HepG2 (cell line): ENCODE measurements at regions not wholly inside any gene's neighbourhood (a gene's known extent, or its start where the extent isn't known, plus 50 kb on each side); places are given as distances from the start of the nearest gene placed in this dataset.

Source experiments
- ATAC-seq: fragments of 200-7000 bp; cut with Tn5 transposase; 3 replicates; pipeline ENCODE4 v1.9.1; 2020; ENCODE audit warnings: mild to moderate bottlenecking, moderate library complexity
- BruUV-seq: library from RNA; stranded (reverse); fragments of 400-500 nt; replicated peaks from 2 replicates; lab custom pipeline; 2021; lab: Mats Ljungman, UMichigan
- CTCF ChIA-PET: fragments of 300-600 bp; formaldehyde crosslinking; extraction: SDS; loops from one replicate; lab custom pipeline; 2021; ENCODE audit warnings: low total read pairs, inconsistent platforms, low intra/inter-chr PET ratio; lab: Yijun Ruan, JAX
- POLR2A ChIA-PET: fragments of 350-600 bp; sonication (Branson Sonifier 250); formaldehyde crosslinking; loops from one replicate; lab custom pipeline; 2020; ENCODE audit warnings: antibody characterized with exemption, inconsistent platforms; lab: Yijun Ruan, JAX
- DNase-seq: peaks from one replicate; pipeline ENCODE4 v3.0.0-alpha.2; 2015; ENCODE audit warnings: low spot score
- FAIRE-seq: peaks from 3 replicates; lab custom pipeline; 2011; peaks lifted over from hg19 to GRCh38; lab: Jason Lieb, UNC
- H2AFZ ChIP-seq: one replicate; pipeline ENCODE4 v1.6.1; 2011; ENCODE audit warnings: low read length, inconsistent platforms
- H3K27ac ChIP-seq: fragments of 300-600 bp; 3 replicates; pipeline ENCODE4 v1.8.0; 2011; ENCODE audit warnings: mixed run types, mild to moderate bottlenecking, mixed read lengths, low read length, inconsistent platforms; ENCODE audit not compliant: insufficient read depth; ENCODE audit errors: extremely low read length
- H3K27me3 ChIP-seq, 2 experiments: fragments of 200-600 bp in 1 of 2; 2 replicates in 1 of 2; 3 replicates in 1 of 2; pipeline versions ENCODE4 v1.6.0 to v1.8.0; 2011; ENCODE audit warnings: low read length in 2 of 2, mild to moderate bottlenecking in 2 of 2, moderate library complexity in 2 of 2, inconsistent platforms in 1 of 2; ENCODE audit not compliant: insufficient read depth in 2 of 2, control insufficient read depth in 1 of 2
- H3K36me3 ChIP-seq, 2 experiments: fragments of 200-600 bp in 1 of 2; replicated peaks in 1 of 2; 2 replicates in 1 of 2; 3 replicates in 1 of 2; pipeline versions ENCODE4 v1.5.1 to v1.8.0; 2011; ENCODE audit warnings: low read length in 2 of 2, inconsistent platforms in 1 of 2; ENCODE audit not compliant: insufficient read depth in 2 of 2, control insufficient read depth in 1 of 2
- H3K4me1 ChIP-seq: 2 replicates; pipeline ENCODE4 v1.5.1; 2012; ENCODE audit warnings: low read length, inconsistent platforms; ENCODE audit not compliant: insufficient read depth
- H3K4me2 ChIP-seq: 2 replicates; pipeline ENCODE4 v1.6.0; 2011; ENCODE audit warnings: low read depth, low read length, inconsistent platforms
- H3K4me3 ChIP-seq, 3 experiments: fragments of 200-600 bp in 1 of 3; sonication (generic), shearing (Covaris generic) in 1 of 3; replicated peaks in 1 of 3; 2 replicates each; pipeline ENCODE4 v1.5.1; 2011 to 2016; ENCODE audit warnings: low read length in 3 of 3, inconsistent platforms in 2 of 3, low read depth in 2 of 3, mild to moderate bottlenecking in 2 of 3, control low read depth in 1 of 3, mixed read lengths in 1 of 3; ENCODE audit not compliant: insufficient read depth in 1 of 3
- H3K79me2 ChIP-seq: one replicate; pipeline ENCODE4 v1.6.1; 2011; ENCODE audit warnings: low read length, inconsistent platforms; ENCODE audit not compliant: insufficient read depth
- H3K9ac ChIP-seq: 2 replicates; pipeline ENCODE4 v1.6.0; 2011; ENCODE audit warnings: mild to moderate bottlenecking, low read depth, low read length, inconsistent platforms; ENCODE audit not compliant: insufficient read depth
- H3K9me3 ChIP-seq: 2 replicates; pipeline ENCODE4 v1.5.1; 2012; ENCODE audit warnings: mild to moderate bottlenecking, low read length
- H4K20me1 ChIP-seq: 2 replicates; pipeline ENCODE4 v1.6.0; 2011; ENCODE audit warnings: inconsistent platforms, mild to moderate bottlenecking, low read length, moderate library complexity; ENCODE audit not compliant: insufficient read depth
- FOSL2 ChIP-seq: sonication (generic); formaldehyde crosslinking; IDR thresholded peaks from 2 replicates; pipeline ENCODE4 v1.4.0; 2020; ENCODE audit warnings: missing genetic modification reagents
- IKZF1 ChIP-seq: fragments of 450-650 bp; IDR thresholded peaks from 2 replicates; pipeline ENCODE4 v1.7.1; 2016
- SRY ChIP-seq: sonication (generic); formaldehyde crosslinking; IDR thresholded peaks from 2 replicates; pipeline ENCODE4 v1.8.0; 2022; ENCODE audit warnings: mild to moderate bottlenecking, missing genetic modification reagents
- SYNCRIP ChIP-seq: fragments of 200-400 bp; formaldehyde crosslinking; IDR thresholded peaks from 2 replicates; pipeline ENCODE4 v1.6.1; 2018; ENCODE audit warnings: mild to moderate bottlenecking, low read depth, low read length; ENCODE audit not compliant: insufficient read depth
- TGIF2 ChIP-seq: IDR thresholded peaks from 2 replicates; pipeline ENCODE4 v1.6.1; 2016; ENCODE audit warnings: control low read depth, missing compliant biosample characterization
- U2AF1 ChIP-seq: fragments of 200-400 bp; formaldehyde crosslinking; optimal IDR thresholded peaks from 2 replicates; pipeline ENCODE3; 2017; ENCODE audit warnings: mild to moderate bottlenecking, low read depth, low read length
- ZFP1 ChIP-seq: IDR thresholded peaks from 2 replicates; pipeline ENCODE4 v1.6.1; 2016
- ZFP36L2 ChIP-seq: sonication (generic); formaldehyde crosslinking; IDR thresholded peaks from 2 replicates; pipeline ENCODE4 v1.4.0; 2020; ENCODE audit warnings: missing genetic modification reagents
- ZMYM2 ChIP-seq: sonication (generic); formaldehyde crosslinking; IDR thresholded peaks from 2 replicates; pipeline ENCODE4 v1.8.0; 2022; ENCODE audit warnings: mild to moderate bottlenecking, missing genetic modification reagents
- ZNF34 ChIP-seq: sonication (generic); formaldehyde crosslinking; IDR thresholded peaks from 2 replicates; pipeline ENCODE4 v1.4.0; 2020; ENCODE audit warnings: mild to moderate bottlenecking, missing genetic modification reagents, borderline replicate concordance
- ZNF530 ChIP-seq: sonication (generic); formaldehyde crosslinking; IDR thresholded peaks from 2 replicates; pipeline ENCODE4 v1.5.0; 2020; ENCODE audit warnings: low read depth, mild to moderate bottlenecking, missing genetic modification reagents
- WGBS: methylation state at CpG from one replicate; pipeline ENCODE4 v1.1.6; 2017; ENCODE audit warnings: low lambda C conversion rate; 5-methylcytosine and 5-hydroxymethylcytosine counted together
- in situ Hi-C: cut with HindIII; loops from 2 replicates; pipeline ENCODE4 v1.10.0; 2017; ENCODE audit warnings: low pct_unique_long_range_greater_than_20kb; ENCODE audit not compliant: extremely low pct_ligation_motif_present
- intact Hi-C: fragments of 100-400 bp; cut with micrococcal nuclease; formaldehyde crosslinking; loops from one replicate; pipeline ENCODE4 v1.10.0; 2022; ENCODE audit not compliant: unreplicated experiment
- TF ChIP-seq, protein P1 (sequence below): sonication (generic); formaldehyde crosslinking; conservative IDR thresholded peaks from 2 replicates; pipeline ENCODE4 v1.8.0; 2022; ENCODE audit warnings: low read depth, missing genetic modification reagents
- TF ChIP-seq, protein P2 (sequence below): sonication (generic); formaldehyde crosslinking; IDR thresholded peaks from 2 replicates; pipeline ENCODE4 v1.4.0; 2020; ENCODE audit warnings: missing genetic modification reagents
- TF ChIP-seq, protein P3 (sequence below): IDR thresholded peaks from 2 replicates; pipeline ENCODE4 v1.6.1; 2016; ENCODE audit warnings: missing compliant biosample characterization, missing genetic modification reagents, borderline replicate concordance

DNA sequence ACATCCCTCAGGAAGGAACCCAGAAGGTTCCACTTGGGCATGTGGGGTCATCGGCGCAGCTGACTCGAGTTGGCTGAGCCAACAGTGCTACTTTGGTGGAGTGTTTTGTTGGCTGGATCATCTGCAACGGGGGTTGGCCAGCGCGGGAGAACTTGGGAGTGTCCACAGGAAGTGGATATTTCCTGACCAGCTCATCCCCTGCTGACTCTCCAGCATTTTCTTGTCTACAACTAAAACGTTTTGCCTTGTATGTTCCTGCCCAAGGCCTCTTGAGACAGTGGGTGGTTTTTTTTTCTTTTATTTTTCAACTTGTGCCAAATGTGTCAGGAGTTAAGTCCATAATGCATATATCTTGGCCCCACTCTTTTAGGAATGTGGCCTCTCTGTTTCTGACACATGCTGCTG, 208.6 kb downstream of the ZNF365 start (continued):
- TF ChIP-seq, protein P1, sequence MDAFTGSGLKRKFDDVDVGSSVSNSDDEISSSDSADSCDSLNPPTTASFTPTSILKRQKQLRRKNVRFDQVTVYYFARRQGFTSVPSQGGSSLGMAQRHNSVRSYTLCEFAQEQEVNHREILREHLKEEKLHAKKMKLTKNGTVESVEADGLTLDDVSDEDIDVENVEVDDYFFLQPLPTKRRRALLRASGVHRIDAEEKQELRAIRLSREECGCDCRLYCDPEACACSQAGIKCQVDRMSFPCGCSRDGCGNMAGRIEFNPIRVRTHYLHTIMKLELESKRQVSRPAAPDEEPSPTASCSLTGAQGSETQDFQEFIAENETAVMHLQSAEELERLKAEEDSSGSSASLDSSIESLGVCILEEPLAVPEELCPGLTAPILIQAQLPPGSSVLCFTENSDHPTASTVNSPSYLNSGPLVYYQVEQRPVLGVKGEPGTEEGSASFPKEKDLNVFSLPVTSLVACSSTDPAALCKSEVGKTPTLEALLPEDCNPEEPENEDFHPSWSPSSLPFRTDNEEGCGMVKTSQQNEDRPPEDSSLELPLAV (CRISPR knock-in tag) = no peak
- no peak for TF ChIP-seq SRY (CRISPR knock-in tag)
- TF ChIP-seq, all 625 proteins: peak for 0

DNA sequence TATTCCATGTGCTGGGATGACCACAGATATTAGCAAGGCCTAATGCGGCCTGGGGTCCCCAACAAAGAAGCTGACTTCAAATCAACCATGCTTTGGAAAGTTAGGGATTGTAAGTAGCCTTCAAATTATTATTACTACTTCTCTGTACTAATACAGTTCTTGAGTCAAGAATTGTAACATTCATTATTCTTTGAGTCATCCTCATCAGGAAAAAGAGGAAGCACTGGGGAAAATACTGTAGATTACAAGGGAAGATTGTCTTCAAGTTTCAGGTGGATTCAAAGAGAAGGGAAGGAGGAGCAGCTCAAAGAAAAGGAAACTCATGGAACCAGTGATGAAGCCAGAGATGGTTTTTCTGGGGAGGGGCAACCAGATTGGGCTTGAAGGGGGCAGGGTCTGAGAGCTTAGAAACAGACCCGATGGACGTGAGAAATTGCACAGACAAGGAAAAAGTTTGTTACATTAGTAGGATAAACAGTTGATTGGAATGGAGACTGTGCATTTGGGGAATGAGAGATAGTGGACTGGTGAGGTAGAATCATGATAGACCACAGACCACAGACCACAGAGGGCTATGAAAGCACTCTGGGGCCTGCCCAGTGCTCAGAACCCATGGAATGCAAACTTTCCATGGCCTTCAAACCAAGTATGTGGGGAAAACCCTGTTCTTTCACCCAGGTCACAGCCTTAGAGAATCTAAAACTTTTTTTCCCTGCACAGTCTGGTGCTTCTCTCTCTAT, 209.9 kb downstream of the ZNF365 start:
- Histone ChIP-seq H3K4me1 (no peaks in the 10 kb centered on the region), H3K4me2 (no peak overlapping the region), H3K36me3 (no peaks in the 10 kb centered on the region), H4K20me1 (no peaks in the 10 kb centered on the region), H2AFZ (no peak overlapping the region), H3K79me2 (no peaks in the 10 kb centered on the region), H3K27me3 (no peaks in the 10 kb centered on the region), H3K9ac (no peak overlapping the region), H3K9me3 (no peaks in the 10 kb centered on the region), H3K4me3 (no peak overlapping the region), H3K27ac (no peak overlapping the region)
- DNase-seq (no peak), FAIRE-seq (no peak), ATAC-seq (no peak)
- CTCF ChIA-PET = no interaction called here
- BruUV-seq = no TSS peak
- 3% methylated on average over 3 of the region's 3 CpGs for WGBS
- intact Hi-C loops = no loop called here
- in situ Hi-C loops = loop anchor here (25.0 kb wide), 1 partner anchor 503 kb away; no protein-coding TSS in a partner anchor
- POLR2A ChIA-PET = no interaction called here
- TF ChIP-seq TGIF2 (CRISPR knock-in tag) (no peak), SYNCRIP (no peak), ZMYM2 (CRISPR knock-in tag) (no peak), FOSL2 (CRISPR knock-in tag) (no peak), U2AF1 (no peak), ZNF34 (CRISPR knock-in tag) (no peak), ZFP1 (CRISPR knock-in tag) (no peak), ZFP36L2 (no peak), ZNF530 (CRISPR knock-in tag) (no peak), IKZF1 (no peak)
- TF ChIP-seq, protein P2, sequence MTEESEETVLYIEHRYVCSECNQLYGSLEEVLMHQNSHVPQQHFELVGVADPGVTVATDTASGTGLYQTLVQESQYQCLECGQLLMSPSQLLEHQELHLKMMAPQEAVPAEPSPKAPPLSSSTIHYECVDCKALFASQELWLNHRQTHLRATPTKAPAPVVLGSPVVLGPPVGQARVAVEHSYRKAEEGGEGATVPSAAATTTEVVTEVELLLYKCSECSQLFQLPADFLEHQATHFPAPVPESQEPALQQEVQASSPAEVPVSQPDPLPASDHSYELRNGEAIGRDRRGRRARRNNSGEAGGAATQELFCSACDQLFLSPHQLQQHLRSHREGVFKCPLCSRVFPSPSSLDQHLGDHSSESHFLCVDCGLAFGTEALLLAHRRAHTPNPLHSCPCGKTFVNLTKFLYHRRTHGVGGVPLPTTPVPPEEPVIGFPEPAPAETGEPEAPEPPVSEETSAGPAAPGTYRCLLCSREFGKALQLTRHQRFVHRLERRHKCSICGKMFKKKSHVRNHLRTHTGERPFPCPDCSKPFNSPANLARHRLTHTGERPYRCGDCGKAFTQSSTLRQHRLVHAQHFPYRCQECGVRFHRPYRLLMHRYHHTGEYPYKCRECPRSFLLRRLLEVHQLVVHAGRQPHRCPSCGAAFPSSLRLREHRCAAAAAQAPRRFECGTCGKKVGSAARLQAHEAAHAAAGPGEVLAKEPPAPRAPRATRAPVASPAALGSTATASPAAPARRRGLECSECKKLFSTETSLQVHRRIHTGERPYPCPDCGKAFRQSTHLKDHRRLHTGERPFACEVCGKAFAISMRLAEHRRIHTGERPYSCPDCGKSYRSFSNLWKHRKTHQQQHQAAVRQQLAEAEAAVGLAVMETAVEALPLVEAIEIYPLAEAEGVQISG (CRISPR knock-in tag) = no peak
- TF ChIP-seq, protein P3, sequence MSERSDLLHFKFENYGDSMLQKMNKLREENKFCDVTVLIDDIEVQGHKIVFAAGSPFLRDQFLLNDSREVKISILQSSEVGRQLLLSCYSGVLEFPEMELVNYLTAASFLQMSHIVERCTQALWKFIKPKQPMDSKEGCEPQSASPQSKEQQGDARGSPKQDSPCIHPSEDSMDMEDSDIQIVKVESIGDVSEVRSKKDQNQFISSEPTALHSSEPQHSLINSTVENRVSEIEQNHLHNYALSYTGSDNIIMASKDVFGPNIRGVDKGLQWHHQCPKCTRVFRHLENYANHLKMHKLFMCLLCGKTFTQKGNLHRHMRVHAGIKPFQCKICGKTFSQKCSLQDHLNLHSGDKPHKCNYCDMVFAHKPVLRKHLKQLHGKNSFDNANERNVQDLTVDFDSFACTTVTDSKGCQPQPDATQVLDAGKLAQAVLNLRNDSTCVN (CRISPR knock-in tag) = no peak
